ENCODE measurements at regions not wholly inside any gene's neighbourhood (a gene's known extent, or its start where the extent isn't known, plus 50 kb on each side); places are given as distances from the start of the nearest gene placed in this dataset.

DNA sequence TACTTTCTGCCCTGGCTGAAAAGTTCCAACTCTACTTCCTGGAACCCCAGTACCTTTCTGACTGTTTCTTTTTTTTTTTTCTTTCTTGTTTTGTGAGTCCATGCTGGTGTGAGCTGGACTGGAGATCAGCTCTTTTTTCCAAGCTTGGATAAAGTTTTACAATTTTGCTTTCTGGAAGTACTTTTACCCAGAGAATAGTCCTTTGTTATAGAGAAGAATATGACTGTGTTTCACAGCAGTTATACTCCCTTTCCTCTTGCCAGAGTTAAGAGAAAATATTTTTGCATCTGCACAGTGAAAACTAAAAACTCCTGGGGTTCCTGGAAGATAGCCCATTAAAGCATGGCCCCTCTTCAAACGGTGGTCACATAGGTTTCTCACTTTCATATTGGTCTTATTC, 1100.6 kb downstream of the OTOL1 start:
- TF ChIP-seq, protein P1, sequence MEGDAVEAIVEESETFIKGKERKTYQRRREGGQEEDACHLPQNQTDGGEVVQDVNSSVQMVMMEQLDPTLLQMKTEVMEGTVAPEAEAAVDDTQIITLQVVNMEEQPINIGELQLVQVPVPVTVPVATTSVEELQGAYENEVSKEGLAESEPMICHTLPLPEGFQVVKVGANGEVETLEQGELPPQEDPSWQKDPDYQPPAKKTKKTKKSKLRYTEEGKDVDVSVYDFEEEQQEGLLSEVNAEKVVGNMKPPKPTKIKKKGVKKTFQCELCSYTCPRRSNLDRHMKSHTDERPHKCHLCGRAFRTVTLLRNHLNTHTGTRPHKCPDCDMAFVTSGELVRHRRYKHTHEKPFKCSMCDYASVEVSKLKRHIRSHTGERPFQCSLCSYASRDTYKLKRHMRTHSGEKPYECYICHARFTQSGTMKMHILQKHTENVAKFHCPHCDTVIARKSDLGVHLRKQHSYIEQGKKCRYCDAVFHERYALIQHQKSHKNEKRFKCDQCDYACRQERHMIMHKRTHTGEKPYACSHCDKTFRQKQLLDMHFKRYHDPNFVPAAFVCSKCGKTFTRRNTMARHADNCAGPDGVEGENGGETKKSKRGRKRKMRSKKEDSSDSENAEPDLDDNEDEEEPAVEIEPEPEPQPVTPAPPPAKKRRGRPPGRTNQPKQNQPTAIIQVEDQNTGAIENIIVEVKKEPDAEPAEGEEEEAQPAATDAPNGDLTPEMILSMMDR (IDR thresholded peaks at IDR 0.05; ENCODE audit: insufficient read depth, low read depth, low read length) = no peak
- TF ChIP-seq EZH2 (IDR thresholded peaks at IDR 0.05; ENCODE audit: insufficient read depth, low read length) = no peak
